HCT116 (cell line): ENCODE measurements at regions not wholly inside any gene's neighbourhood (a gene's known extent, or its start where the extent isn't known, plus 50 kb on each side); places are given as distances from the start of the nearest gene placed in this dataset.

Experiments used
- ATAC-seq: fragments of 200-7000 bp; cut with Tn5 transposase; 2 replicates; pipeline ENCODE4 v1.9.1; 2020; ENCODE audit warnings: mild to moderate bottlenecking, moderate library complexity
- BruUV-seq: library from RNA; stranded (reverse); fragments of 400-500 nt; replicated peaks from 2 replicates; lab custom pipeline; 2021; lab: Mats Ljungman, UMichigan
- CTCF ChIA-PET: fragments of 300-600 bp; sonication (Branson Sonifier 250); formaldehyde crosslinking; loops from one replicate; lab custom pipeline; 2021; ENCODE audit warnings: antibody characterized with exemption; lab: Charles Lee
- POLR2A ChIA-PET: fragments of 300-600, 350-600 bp; sonication (Branson Sonifier 250); formaldehyde crosslinking; loops from one replicate; lab custom pipeline; 2021; ENCODE audit warnings: antibody characterized with exemption; lab: Charles Lee
- RAD21 ChIA-PET, 2 experiments: fragments of 300-600 bp; sonication (Branson Sonifier 250); formaldehyde crosslinking; loops; one replicate each; lab custom pipeline; 2023; ENCODE audit warnings: low total read pairs in 2 of 2; ENCODE audit not compliant: uncharacterized antibody in 2 of 2, unreplicated experiment in 2 of 2, low non-redundant PET in 1 of 2; lab: Charles Lee
- DNase-seq: peaks from one replicate; pipeline ENCODE4 v3.0.0-alpha.2; 2010; ENCODE audit warnings: low read depth, low spot score
- H2AFZ ChIP-seq: fragments of 200-600 bp; shearing (Covaris generic), sonication (generic); 2 replicates; pipeline ENCODE4 v1.6.1; 2017; ENCODE audit warnings: low read depth, mixed run types, mixed read lengths, antibody characterized with exemption, low read length; ENCODE audit not compliant: poor library complexity, severe bottlenecking
- H3K27ac ChIP-seq: 2 replicates; pipeline ENCODE4 v1.5.1; 2012; ENCODE audit warnings: low read depth, low read length
- H3K27me3 ChIP-seq: fragments of 200-600 bp; sonication (generic); 2 replicates; pipeline ENCODE4 v1.6.1; 2016; ENCODE audit warnings: mixed run types, low read length, mixed read lengths; ENCODE audit not compliant: insufficient read depth
- H3K36me3 ChIP-seq, 2 experiments: fragments of 200-500 bp in 1 of 2; fragments of 200-600 bp in 1 of 2; sonication (Bioruptor generic) in 1 of 2; sonication (generic) in 1 of 2; 2 replicates each; pipeline versions ENCODE4 v1.5.1 to v1.6.1; 2014 to 2016; ENCODE audit warnings: low read length in 2 of 2, inconsistent platforms in 1 of 2, mixed read lengths in 1 of 2, mixed run types in 1 of 2; ENCODE audit not compliant: insufficient read depth in 2 of 2, control insufficient read depth in 1 of 2
- H3K4me1 ChIP-seq, 2 experiments: fragments of 200-600 bp in 1 of 2; sonication (generic) in 1 of 2; 2 replicates each; pipeline versions ENCODE4 v1.5.1 to v1.6.1; 2012 to 2017; ENCODE audit warnings: low read length in 2 of 2, inconsistent platforms in 1 of 2, mild to moderate bottlenecking in 1 of 2, mixed read lengths in 1 of 2, mixed run types in 1 of 2, moderate library complexity in 1 of 2; ENCODE audit not compliant: insufficient read depth in 2 of 2, control insufficient read depth in 1 of 2
- H3K4me2 ChIP-seq: fragments of 200-600 bp; sonication (generic); 2 replicates; pipeline ENCODE4 v1.6.1; 2017; ENCODE audit warnings: mixed run types, low read length, mixed read lengths
- H3K4me3 ChIP-seq, 2 experiments: fragments of 200-600 bp in 1 of 2; sonication (generic) in 1 of 2; replicated peaks in 1 of 2; 2 replicates each; pipeline ENCODE4 v1.5.1; 2011 to 2016; ENCODE audit warnings: low read length in 2 of 2, control low read depth in 1 of 2, low read depth in 1 of 2, mild to moderate bottlenecking in 1 of 2, mixed read lengths in 1 of 2, mixed run types in 1 of 2
- H3K79me2 ChIP-seq: fragments of 200-600 bp; sonication (generic); 2 replicates; pipeline ENCODE4 v1.6.1; 2017; ENCODE audit warnings: mild to moderate bottlenecking, mixed run types, low read length, moderate library complexity, mixed read lengths; ENCODE audit not compliant: insufficient read depth
- H3K9ac ChIP-seq: fragments of 200-600 bp; sonication (generic); 2 replicates; pipeline ENCODE4 v1.6.1; 2016; ENCODE audit warnings: low read length, mixed read lengths
- H3K9me2 ChIP-seq: fragments of 200-600 bp; sonication (generic), shearing (Covaris generic); 2 replicates; pipeline ENCODE4 v1.6.1; 2017; ENCODE audit warnings: mixed run types, mild to moderate bottlenecking, moderate library complexity; ENCODE audit not compliant: insufficient read depth
- H3K9me3 ChIP-seq, 2 experiments: fragments of 200-500 bp in 1 of 2; fragments of 200-600 bp in 1 of 2; sonication (Bioruptor generic) in 1 of 2; sonication (generic) in 1 of 2; 2 replicates each; pipeline ENCODE4 v1.6.1; 2014 to 2017; ENCODE audit warnings: low read length in 2 of 2, mixed read lengths in 2 of 2, inconsistent platforms in 1 of 2, low read depth in 1 of 2, mild to moderate bottlenecking in 1 of 2, mixed run types in 1 of 2, moderate library complexity in 1 of 2; ENCODE audit not compliant: control insufficient read depth in 1 of 2, insufficient read depth in 1 of 2
- H4K20me1 ChIP-seq: fragments of 200-600 bp; sonication (generic), shearing (Covaris generic); 2 replicates; pipeline ENCODE4 v1.6.1; 2017; ENCODE audit warnings: mixed run types, mild to moderate bottlenecking, moderate library complexity; ENCODE audit not compliant: insufficient read depth
- ATF3 ChIP-seq: IDR thresholded peaks from 2 replicates; pipeline ENCODE4 v1.6.1; 2012
- CTCF ChIP-seq, 3 experiments: fragments of 200-600 bp in 1 of 3; sonication (generic) in 1 of 3; IDR thresholded peaks in 2 of 3; conservative IDR thresholded peaks in 1 of 3; 2 replicates each; pipeline ENCODE4 v1.5.1; 2012 to 2017; ENCODE audit warnings: low read depth in 2 of 3, low read length in 2 of 3, antibody characterized with exemption in 1 of 3, borderline replicate concordance in 1 of 3, control low read depth in 1 of 3, mild to moderate bottlenecking in 1 of 3, mixed read lengths in 1 of 3, mixed run types in 1 of 3, moderate library complexity in 1 of 3; ENCODE audit not compliant: insufficient read depth in 1 of 3
- EGR1 ChIP-seq: IDR thresholded peaks from 2 replicates; pipeline ENCODE4 v1.6.1; 2012; ENCODE audit warnings: low read depth
- EZH2 ChIP-seq: fragments of 200-600 bp; sonication (generic); IDR thresholded peaks from 2 replicates; pipeline ENCODE4 v1.6.1; 2017; ENCODE audit warnings: antibody characterized with exemption, mixed run types
- EZH2phosphoT487 ChIP-seq: fragments of 200-600 bp; IDR thresholded peaks from 2 replicates; pipeline ENCODE4 v1.6.1; 2018; ENCODE audit warnings: antibody characterized with exemption, borderline replicate concordance
- JUND ChIP-seq: IDR thresholded peaks from 2 replicates; pipeline ENCODE4 v1.6.1; 2012
- MAX ChIP-seq: IDR thresholded peaks from 2 replicates; pipeline ENCODE4 v1.6.1; 2012
- POLR2AphosphoS5 ChIP-seq: IDR thresholded peaks from 2 replicates; pipeline ENCODE4 v1.6.1; 2011; ENCODE audit warnings: mild to moderate bottlenecking, low read depth, low read length, moderate library complexity
- RAD21 ChIP-seq: IDR thresholded peaks from 2 replicates; pipeline ENCODE4 v1.6.1; 2012; ENCODE audit warnings: low read depth, mild to moderate bottlenecking
- REST ChIP-seq: IDR thresholded peaks from 2 replicates; pipeline ENCODE4 v1.6.1; 2012; ENCODE audit warnings: low read depth
- SRF ChIP-seq: IDR thresholded peaks from 2 replicates; pipeline ENCODE4 v1.6.1; 2012; ENCODE audit warnings: low read depth
- TCF7L2 ChIP-seq: IDR thresholded peaks from 2 replicates; pipeline ENCODE4 v1.7.0; 2011; ENCODE audit warnings: borderline replicate concordance, inconsistent platforms; ENCODE audit not compliant: insufficient read depth, insufficient read length; ENCODE audit errors: extremely low read depth
- YY1 ChIP-seq: IDR thresholded peaks from 2 replicates; pipeline ENCODE4 v1.6.1; 2011; ENCODE audit warnings: low read length, low read depth, moderate library complexity, mild to moderate bottlenecking; ENCODE audit not compliant: insufficient replicate concordance; ENCODE audit errors: extremely low read depth
- intact Hi-C: fragments of 100-400 bp; cut with micrococcal nuclease; formaldehyde crosslinking; loops from 2 replicates; pipeline ENCODE4 v1.10.0; 2022

GRCh38 chr13:75931116-75931515 is 295.0 kb downstream of the LMO7 start:
- no peak overlapping the region for H3K4me2 ChIP-seq
- ATAC-seq = no peak
- H3K36me3 ChIP-seq = no peaks in the 10 kb centered on the region
- H4K20me1 ChIP-seq = no peaks in the 10 kb centered on the region
- H3K4me3 ChIP-seq = no peak overlapping the region
- no TSS peak for BruUV-seq
- no peak for DNase-seq
- no peaks in the 10 kb centered on the region for H3K9me3 ChIP-seq
- no peaks in the 10 kb centered on the region for H3K4me1 ChIP-seq
- H3K27ac ChIP-seq = no peak overlapping the region
- POLR2A ChIA-PET = no interaction called here
- RAD21 ChIA-PET = no interaction called here
- no peaks in the 10 kb centered on the region for H3K9me2 ChIP-seq
- no peak overlapping the region for H3K9ac ChIP-seq
- CTCF ChIA-PET = no interaction called here
- no peak overlapping the region for H2AFZ ChIP-seq
- intact Hi-C loops = no loop called here
- H3K27me3 ChIP-seq = no peaks in the 10 kb centered on the region
- no peaks in the 10 kb centered on the region for H3K79me2 ChIP-seq
- TF ChIP-seq CTCF (IDR thresholded peaks at IDR 0.05 in 2 of 3, conservative IDR thresholded peaks at IDR 0.05 in 1 of 3; ENCODE audit: borderline replicate concordance in 1 of 3, insufficient read depth in 1 of 3, low read depth in 2 of 3, low read length in 2 of 3) (no peak), YY1 (no peak), SRF (no peak), EZH2 (no peak), EGR1 (no peak), POLR2AphosphoS5 (no peak), MAX (no peak), JUND (no peak), TCF7L2 (no peak)

- H3K79me2 ChIP-seq = no peaks in the 10 kb centered on the region
- RAD21 ChIA-PET = no interaction called here
- no TSS peak for BruUV-seq
- H3K27me3 ChIP-seq = no peaks in the 10 kb centered on the region
- no peaks in the 10 kb centered on the region; the same call in 1 of the 2 replicates for H4K20me1 ChIP-seq
- no peak overlapping the region for H3K9ac ChIP-seq
- CTCF ChIA-PET = no interaction called here
- H3K4me1 ChIP-seq = no peaks in the 10 kb centered on the region
- no peak for ATAC-seq
- POLR2A ChIA-PET = no interaction called here
- no peaks in the 10 kb centered on the region for H3K36me3 ChIP-seq
- intact Hi-C loops = no loop called here
- H2AFZ ChIP-seq = no peak overlapping the region
- DNase-seq = no peak
- no peak overlapping the region for H3K27ac ChIP-seq
- H3K9me3 ChIP-seq = no peaks in the 10 kb centered on the region
- H3K4me3 ChIP-seq = no peak overlapping the region
- no peaks in the 10 kb centered on the region for H3K9me2 ChIP-seq
- no peak overlapping the region for H3K4me2 ChIP-seq
- no peak for TF ChIP-seq REST
- TF ChIP-seq EGR1 = no peak
- TF ChIP-seq RAD21 = no peak
- TF ChIP-seq ATF3 = no peak
- TF ChIP-seq EZH2phosphoT487 = no peak
Measured at GRCh38 chr13:75929076-75929475, 292.9 kb downstream of the LMO7 start.
